AG04449 (cell line): ENCODE measurements at regions not wholly inside any gene's neighbourhood (a gene's known extent, or its start where the extent isn't known, plus 50 kb on each side); places are given as distances from the start of the nearest gene placed in this dataset.

Experiments
- CTCF ChIA-PET: fragments of 350-600 bp; formaldehyde crosslinking; extraction: SDS; loops from one replicate; lab custom pipeline; 2021; ENCODE audit warnings: antibody characterized with exemption; lab: Yijun Ruan, JAX
- POLR2A ChIA-PET: fragments of 400-600, 350-600 bp; formaldehyde crosslinking; extraction: SDS; loops from one replicate; lab custom pipeline; 2020; ENCODE audit warnings: antibody characterized with exemption, inconsistent platforms; lab: Yijun Ruan, JAX
- DNase-seq: peaks from one replicate; pipeline ENCODE4 v3.0.0-alpha.2; 2010; ENCODE audit warnings: low read depth, low spot score
- H3K4me3 ChIP-seq: 2 replicates; pipeline ENCODE4 v1.5.1; 2011; ENCODE audit warnings: low read depth, mild to moderate bottlenecking, control low read depth, low read length
- CTCF ChIP-seq: IDR thresholded peaks from one replicate; pipeline ENCODE4 v1.5.1; 2011; ENCODE audit warnings: mild to moderate bottlenecking, moderate library complexity, low read length, control low read depth, inconsistent platforms; ENCODE audit not compliant: insufficient read depth; ENCODE audit errors: missing control alignments

DNA sequence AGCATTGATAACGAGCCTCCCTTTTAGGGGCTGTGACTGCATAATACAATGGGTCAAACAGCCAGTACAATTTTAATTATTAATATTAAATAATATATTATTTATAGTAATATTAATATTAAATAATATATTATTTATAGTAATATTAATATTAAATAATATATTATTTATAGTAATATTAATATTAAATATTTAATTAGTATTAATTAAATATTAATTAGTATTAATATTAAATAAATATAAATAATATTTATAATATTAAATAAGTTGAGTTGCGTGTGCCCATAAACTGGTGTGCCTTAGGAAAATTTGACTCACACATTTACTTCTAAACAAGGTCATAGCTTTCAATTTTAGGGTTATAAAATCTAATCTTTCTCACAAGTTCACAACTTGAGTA is 509.3 kb upstream of the RGS18 start:
- TF ChIP-seq CTCF = no peak
- no peak for DNase-seq
- CTCF ChIA-PET = no interaction called here
- POLR2A ChIA-PET = no interaction called here
- no peak overlapping the region for H3K4me3 ChIP-seq

DNA sequence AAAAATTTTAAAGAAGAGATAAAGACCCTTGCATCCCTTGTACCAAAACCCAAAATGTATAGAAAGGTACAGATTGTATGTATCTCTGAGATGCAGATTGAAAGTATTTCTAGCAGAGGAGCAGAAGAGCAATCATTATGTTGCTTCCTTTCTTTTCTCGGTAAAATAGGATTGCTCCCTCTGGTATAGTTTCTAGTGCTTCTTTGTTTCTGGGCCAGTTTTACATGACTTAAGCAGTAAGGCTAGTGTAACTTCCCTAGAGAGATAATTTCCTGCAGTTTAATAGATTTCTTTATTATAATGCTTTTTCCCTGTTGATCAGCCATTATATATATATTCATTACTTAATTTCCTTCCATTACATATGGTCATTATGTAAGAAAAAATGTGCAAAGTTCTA is 496.2 kb upstream of the RGS18 start:
- DNase-seq = no peak
- no peak for TF ChIP-seq CTCF
- ChIA-PET CTCF (no interaction called here), POLR2A (no interaction called here)
- no peak overlapping the region for H3K4me3 ChIP-seq

DNA sequence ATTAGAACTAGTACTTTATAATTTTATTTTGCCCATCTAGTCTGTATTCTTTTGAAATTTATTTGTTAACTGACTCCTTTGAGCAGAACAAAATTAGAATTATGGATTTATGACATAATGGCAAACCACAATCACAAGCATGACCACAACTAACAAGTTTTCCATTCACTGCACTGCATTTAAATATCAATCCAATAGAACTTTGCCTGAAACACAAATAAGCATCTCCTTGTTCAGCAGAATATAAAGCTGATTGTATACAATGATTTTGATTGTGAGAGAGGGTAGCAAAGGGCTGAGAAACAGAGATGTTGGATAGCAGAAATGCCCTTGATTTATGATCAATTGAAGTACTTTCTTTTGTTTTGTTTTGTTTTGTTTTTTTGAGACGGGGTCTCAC is 495.5 kb upstream of the RGS18 start:
- CTCF ChIA-PET = no interaction called here
- DNase-seq = no peak
- no peak for TF ChIP-seq CTCF
- POLR2A ChIA-PET = no interaction called here
- no peak overlapping the region for H3K4me3 ChIP-seq

- no peak for DNase-seq
- CTCF ChIA-PET = no interaction called here
- POLR2A ChIA-PET = no interaction called here
- TF ChIP-seq CTCF = no peak
- no peak overlapping the region for H3K4me3 ChIP-seq
Measured at GRCh38 chr1:191668525-191668924, 489.7 kb upstream of the RGS18 start.

GRCh38 chr1:191669629-191670028 is 488.6 kb upstream of the RGS18 start:
- no peak for DNase-seq
- ChIA-PET POLR2A (no interaction called here), CTCF (no interaction called here)

DNA sequence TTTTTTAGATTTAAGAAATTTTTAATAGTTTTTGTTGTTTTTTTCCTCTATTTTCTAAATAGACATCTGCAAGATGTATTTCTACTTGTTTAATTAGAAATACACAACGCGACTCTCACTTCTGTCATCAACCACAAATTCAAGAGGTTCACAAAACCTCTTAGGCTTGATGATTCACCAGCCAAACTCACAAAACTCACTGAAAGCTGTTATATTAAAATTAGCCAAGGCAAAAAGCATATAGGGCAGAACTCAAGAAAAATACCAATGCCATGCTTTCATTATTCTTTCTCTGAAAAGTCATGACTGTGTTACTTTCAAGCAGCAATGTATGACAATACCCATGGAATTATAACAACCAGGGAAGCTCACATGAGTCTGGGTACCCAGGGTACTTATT is 487.0 kb upstream of the RGS18 start:
- ChIA-PET CTCF (no interaction called here), POLR2A (no interaction called here)
- peak; percentile 59 for DNase-seq
- H3K4me3 ChIP-seq = no peak overlapping the region
- TF ChIP-seq CTCF = no peak

More at GRCh38 chr1:191669629-191670028, 488.6 kb upstream of the RGS18 start:
- H3K4me3 ChIP-seq = no peak overlapping the region
- no peak for TF ChIP-seq CTCF
